Lower leg skin (tissue), 4 donors: ENCODE measurements at regions not wholly inside any gene's neighbourhood (a gene's known extent, or its start where the extent isn't known, plus 50 kb on each side); places are given as distances from the start of the nearest gene placed in this dataset.

Source experiments
- DNase-seq, 2 donors: peaks; one replicate each; pipeline ENCODE4 v3.0.0-alpha.2; 2019; ENCODE audit warnings: low spot score in 2 of 2
- H3K4me3 ChIP-seq: fragments of 200-600 bp; sonication (generic); 2 replicates; pipeline ENCODE4 v1.5.1; 2017; ENCODE audit warnings: mild to moderate bottlenecking, low read depth; ENCODE audit not compliant: poor library complexity, severe bottlenecking
- POLR2A ChIP-seq, 2 donors: fragments of 450-650 bp; IDR thresholded peaks; one replicate each; pipeline ENCODE4 v1.6.1; 2016 to 2017; ENCODE audit warnings: antibody characterized with exemption in 2 of 2, mild to moderate bottlenecking in 1 of 2, moderate library complexity in 1 of 2
- WGBS, 2 donors: methylation state at CpG; one replicate each; pipeline ENCODE4 v1.1.5; 2018; 5-methylcytosine and 5-hydroxymethylcytosine counted together
- intact Hi-C: fragments of 100-400 bp; cut with DNase I; formaldehyde crosslinking; loops from one replicate; pipeline ENCODE4 v1.15.0; 2023; ENCODE audit warnings: low total_unique reads
- TF ChIP-seq, protein P1 (sequence below), 3 donors: fragments of 450-650 bp; IDR thresholded peaks; one replicate each; pipeline ENCODE4 v1.5.1; 2016; ENCODE audit warnings: antibody characterized with exemption in 3 of 3, mild to moderate bottlenecking in 3 of 3, moderate library complexity in 2 of 3

- TF ChIP-seq POLR2A (IDR thresholded peaks at IDR 0.05) = no peak
- TF ChIP-seq, protein P1, sequence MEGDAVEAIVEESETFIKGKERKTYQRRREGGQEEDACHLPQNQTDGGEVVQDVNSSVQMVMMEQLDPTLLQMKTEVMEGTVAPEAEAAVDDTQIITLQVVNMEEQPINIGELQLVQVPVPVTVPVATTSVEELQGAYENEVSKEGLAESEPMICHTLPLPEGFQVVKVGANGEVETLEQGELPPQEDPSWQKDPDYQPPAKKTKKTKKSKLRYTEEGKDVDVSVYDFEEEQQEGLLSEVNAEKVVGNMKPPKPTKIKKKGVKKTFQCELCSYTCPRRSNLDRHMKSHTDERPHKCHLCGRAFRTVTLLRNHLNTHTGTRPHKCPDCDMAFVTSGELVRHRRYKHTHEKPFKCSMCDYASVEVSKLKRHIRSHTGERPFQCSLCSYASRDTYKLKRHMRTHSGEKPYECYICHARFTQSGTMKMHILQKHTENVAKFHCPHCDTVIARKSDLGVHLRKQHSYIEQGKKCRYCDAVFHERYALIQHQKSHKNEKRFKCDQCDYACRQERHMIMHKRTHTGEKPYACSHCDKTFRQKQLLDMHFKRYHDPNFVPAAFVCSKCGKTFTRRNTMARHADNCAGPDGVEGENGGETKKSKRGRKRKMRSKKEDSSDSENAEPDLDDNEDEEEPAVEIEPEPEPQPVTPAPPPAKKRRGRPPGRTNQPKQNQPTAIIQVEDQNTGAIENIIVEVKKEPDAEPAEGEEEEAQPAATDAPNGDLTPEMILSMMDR (IDR thresholded peaks at IDR 0.05) = no peak
- no peak overlapping the region for H3K4me3 ChIP-seq
- 74 to 79% methylated on average over 3 of the region's 3 CpGs for WGBS, 2 donors
- DNase-seq = no peak
- intact Hi-C loops = no loop called here
These were observed 302.4 kb upstream of the NR5A2 start for GRCh38 chr1:199725002-199725565.

DNA sequence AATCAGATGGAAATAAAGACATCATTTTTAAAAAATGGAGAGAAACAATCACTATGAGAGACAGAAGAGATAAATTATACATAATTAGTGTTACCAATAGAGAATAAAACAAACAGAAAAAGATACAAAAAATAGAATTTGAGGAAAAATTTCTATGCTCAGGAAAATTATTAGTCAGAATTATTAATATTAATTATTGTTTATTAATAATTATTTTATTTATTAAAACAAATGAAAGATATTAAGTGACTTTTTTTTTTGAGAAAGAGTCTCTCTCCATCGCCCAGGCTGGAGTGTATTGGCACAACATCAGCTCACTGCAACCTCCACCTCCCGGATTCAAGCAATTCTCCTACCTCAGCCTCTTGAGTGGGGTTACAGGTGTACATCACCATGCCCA lies 299.8 kb upstream of the NR5A2 start:
- TF ChIP-seq, protein P1 (IDR thresholded peaks at IDR 0.05) = no peak
- no peak for TF ChIP-seq POLR2A (IDR thresholded peaks at IDR 0.05)
- intact Hi-C loops = no loop called here
- 88 to 93% methylated on average over 2 of the region's 2 CpGs for WGBS, 2 donors
- no peak overlapping the region for H3K4me3 ChIP-seq
- no peak for DNase-seq

DNA sequence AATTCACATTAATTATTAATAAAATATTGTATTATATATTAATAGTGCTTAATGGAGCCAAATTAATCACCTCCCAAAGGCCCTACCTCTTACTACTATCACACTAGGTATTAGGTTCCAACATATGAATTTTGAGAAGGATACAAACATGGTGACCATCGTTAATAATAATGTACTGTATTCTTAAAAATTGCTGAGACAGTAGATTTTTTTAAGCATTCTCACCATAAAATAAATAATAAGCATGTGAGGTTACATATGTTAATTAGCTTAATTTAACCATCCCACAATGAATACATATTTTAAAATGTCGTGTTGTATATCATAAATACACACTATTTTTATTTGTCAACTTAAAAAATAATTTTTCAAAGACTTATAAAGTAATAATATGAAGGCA lies 299.2 kb upstream of the NR5A2 start:
- DNase-seq = no peak
- H3K4me3 ChIP-seq = no peak overlapping the region
- TF ChIP-seq, protein P1 (IDR thresholded peaks at IDR 0.05) = no peak
- TF ChIP-seq POLR2A (IDR thresholded peaks at IDR 0.05) = no peak
- intact Hi-C loops = no loop called here
- 81 to 90% methylated on average over 2 of the region's 2 CpGs for WGBS, 2 donors

- DNase-seq = no peak
- no peak for TF ChIP-seq POLR2A (IDR thresholded peaks at IDR 0.05)
- TF ChIP-seq, protein P1 (IDR thresholded peaks at IDR 0.05) = no peak
- H3K4me3 ChIP-seq = no peak overlapping the region
- intact Hi-C loops = no loop called here
- WGBS, 2 donors = 36 to 44% methylated on average over 2 of the region's 2 CpGs
These were observed 294.4 kb upstream of the NR5A2 start for GRCh38 chr1:199733125-199733524.

GRCh38 chr1:199734186-199734585 lies 293.3 kb upstream of the NR5A2 start:
- 14 to 15% methylated on average over 5 of the region's 5 CpGs for WGBS, 2 donors
- intact Hi-C loops = no loop called here
- H3K4me3 ChIP-seq = no peak overlapping the region
- TF ChIP-seq, protein P1 (IDR thresholded peaks at IDR 0.05) = no peak
- no peak for TF ChIP-seq POLR2A (IDR thresholded peaks at IDR 0.05)
- DNase-seq = no peak

DNA sequence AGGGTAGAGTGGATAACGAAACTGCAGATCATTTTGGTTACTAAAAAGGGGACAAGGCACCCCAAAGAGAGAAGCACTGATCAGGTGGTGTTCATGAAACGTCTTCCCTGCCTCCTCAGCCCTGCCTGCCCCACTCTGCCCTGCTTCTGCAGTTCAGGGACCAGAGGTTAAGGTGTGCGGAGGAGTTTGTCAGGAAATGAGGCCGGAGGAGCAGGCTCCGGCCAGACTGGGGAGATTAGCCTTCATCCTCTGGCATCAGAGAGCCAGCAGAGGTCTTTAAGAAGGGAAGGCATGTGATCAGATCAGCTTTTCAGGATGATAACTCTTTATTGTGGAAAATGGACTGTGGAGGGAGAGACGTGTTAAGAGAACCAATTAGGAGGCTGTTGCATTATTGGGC lies 291.9 kb upstream of the NR5A2 start:
- no peak for DNase-seq
- TF ChIP-seq POLR2A (IDR thresholded peaks at IDR 0.05) = no peak
- TF ChIP-seq, protein P1 (IDR thresholded peaks at IDR 0.05) = no peak
- H3K4me3 ChIP-seq = no peak overlapping the region
- intact Hi-C loops = no loop called here
- WGBS, 2 donors = 65 to 66% methylated on average over 6 of the region's 6 CpGs
